ENCODE measurements at regions not wholly inside any gene's neighbourhood (a gene's known extent, or its start where the extent isn't known, plus 50 kb on each side); places are given as distances from the start of the nearest gene placed in this dataset.
"Not testable (repeated sequence)": the region's sequence is repeated elsewhere in the genome, so short reads cannot be mapped to it uniquely, and the experiment has no call there.

DNA sequence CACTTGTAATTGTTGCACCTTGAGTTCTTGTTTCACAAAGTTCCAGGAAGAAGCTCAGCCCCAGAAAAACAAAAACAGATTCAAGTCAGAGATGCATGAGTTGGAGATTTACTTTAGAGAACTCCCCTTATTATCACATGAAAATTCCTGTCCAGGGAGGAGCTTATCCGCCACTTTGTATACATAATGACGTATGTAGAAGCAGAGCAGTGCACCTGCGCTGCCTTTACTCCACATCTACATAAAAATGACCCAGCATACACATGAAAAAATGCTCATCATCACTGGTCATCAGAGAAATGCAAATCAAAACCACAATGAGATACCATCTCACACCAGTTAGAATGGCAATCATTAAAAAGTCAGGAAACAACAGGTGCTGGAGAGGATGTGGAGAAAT, 73.3 kb upstream of the ZSWIM2 start:
- DNase-seq = not testable (repeated sequence)

- DNase-seq = no peak
These were observed 70.3 kb upstream of the ZSWIM2 start for GRCh38 chr2:186919296-186919695.

GRCh38 chr2:186918495-186918894, 69.5 kb upstream of the ZSWIM2 start:
- DNase-seq = no peak

DNA sequence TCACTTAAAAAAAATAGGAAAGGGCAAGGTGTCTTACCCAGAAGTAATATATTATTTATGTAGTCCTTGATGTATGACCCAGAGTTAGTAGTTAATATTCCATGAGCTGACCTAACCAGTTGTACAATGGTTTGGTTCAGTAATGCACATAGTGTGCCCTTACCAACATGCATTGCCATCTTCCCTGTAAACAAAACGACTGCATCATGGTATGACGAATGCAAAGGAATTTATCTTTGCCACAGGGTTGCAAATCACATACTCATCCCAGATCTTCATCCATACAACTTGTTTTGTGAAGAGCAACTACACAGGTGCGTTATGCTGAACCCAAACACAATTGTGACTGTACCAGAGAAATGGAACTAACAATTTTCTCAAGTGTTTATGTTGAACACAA, 68.9 kb upstream of the ZSWIM2 start:
- no peak for DNase-seq

- DNase-seq = no peak
These were observed 64.9 kb upstream of the ZSWIM2 start for GRCh38 chr2:186913870-186914269.

- DNase-seq = no peak
These were observed 64.0 kb upstream of the ZSWIM2 start for GRCh38 chr2:186912979-186913378.

DNA sequence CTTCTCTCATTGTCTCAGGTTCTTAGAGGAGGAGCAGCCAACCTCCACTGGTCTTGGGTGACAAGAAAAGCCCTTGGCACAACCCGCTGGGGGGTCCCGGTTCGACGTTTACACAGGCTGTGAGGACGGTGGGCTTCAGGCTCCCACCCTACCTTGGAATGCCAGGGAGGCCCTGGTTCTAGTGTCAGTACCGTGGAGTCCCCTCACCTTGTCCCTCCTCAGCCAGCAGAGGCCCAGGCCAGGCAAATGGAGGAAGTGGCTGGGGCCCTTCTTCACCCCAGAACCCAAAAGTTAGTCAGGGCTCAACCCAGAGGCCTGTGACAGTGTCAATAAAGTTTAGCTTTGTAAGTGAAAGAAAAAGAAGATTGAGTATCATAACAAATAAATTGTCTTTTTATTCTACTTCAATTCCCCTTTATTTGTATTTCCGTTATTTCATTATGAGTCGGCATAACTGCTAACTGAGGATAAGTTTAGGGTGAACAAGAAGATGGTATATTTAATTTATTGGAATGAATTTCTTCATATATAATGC, 62.6 kb upstream of the ZSWIM2 start:
- DNase-seq = no peak

- no peak for DNase-seq
These were observed 62.0 kb upstream of the ZSWIM2 start for GRCh38 chr2:186910996-186911395.

GRCh38 chr2:186909095-186909494, 60.1 kb upstream of the ZSWIM2 start:
- no peak for DNase-seq

GRCh38 chr2:186907897-186908296, 58.9 kb upstream of the ZSWIM2 start:
- no peak for DNase-seq

DNA sequence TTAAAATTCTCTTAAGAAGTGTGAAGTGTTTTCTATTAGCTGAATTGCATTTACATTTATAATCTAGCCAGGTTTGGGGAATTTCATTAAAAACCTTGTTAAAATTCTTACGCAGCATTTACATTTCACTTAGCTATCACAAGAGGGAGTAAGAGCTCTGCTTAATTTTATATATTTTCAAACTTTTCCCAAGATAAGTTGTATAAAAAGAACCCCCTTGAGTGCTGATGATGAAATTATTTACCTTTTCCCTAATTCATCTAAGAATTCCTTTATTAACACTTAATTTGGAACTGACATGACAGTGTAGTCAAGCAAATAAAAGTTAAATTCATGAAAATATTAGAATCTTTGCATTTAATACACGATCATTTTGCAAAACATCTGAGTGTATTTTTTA, 54.2 kb upstream of the ZSWIM2 start:
- DNase-seq = no peak

All from CD4-positive, alpha-beta T cell treated with Interleukin-1 beta for 1 hour (primary cell).